Left ventricle myocardium inferior (tissue), 1 donor: ENCODE measurements at regions not wholly inside any gene's neighbourhood (a gene's known extent, or its start where the extent isn't known, plus 50 kb on each side); places are given as distances from the start of the nearest gene placed in this dataset.

ENCODE experiments used
- DNase-seq: peaks from one replicate; pipeline ENCODE4 v3.0.0-alpha.2; 2020
- H3K27ac ChIP-seq: fragments of 200-600 bp; replicated peaks from 2 replicates; pipeline ENCODE4 v1.8.0; 2021
- H3K27me3 ChIP-seq: fragments of 200-600 bp; 2 replicates; pipeline ENCODE4 v1.8.0; 2021; ENCODE audit warnings: low read depth
- H3K36me3 ChIP-seq: fragments of 200-600 bp; 2 replicates; pipeline ENCODE4 v1.8.0; 2021
- H3K4me1 ChIP-seq: fragments of 200-600 bp; 2 replicates; pipeline ENCODE4 v1.8.0; 2021
- H3K4me3 ChIP-seq: fragments of 200-600 bp; 2 replicates; pipeline ENCODE4 v1.8.0; 2021; ENCODE audit warnings: mild to moderate bottlenecking, moderate library complexity
- H3K9me3 ChIP-seq: fragments of 200-600 bp; replicated peaks from 2 replicates; pipeline ENCODE4 v1.8.0; 2021
- intact Hi-C: fragments of 100-400 bp; cut with micrococcal nuclease; formaldehyde crosslinking; loops from one replicate; pipeline ENCODE4 v1.11.0; 2022
- TF ChIP-seq, protein P1 (sequence below): fragments of 200-600 bp; IDR thresholded peaks from 2 replicates; pipeline ENCODE4 v1.8.0; 2021; ENCODE audit warnings: antibody characterized with exemption, mild to moderate bottlenecking, borderline replicate concordance
- donor health status: DM: no; HTN: yes; CAD: no; lungs with severe emphysema.

DNA sequence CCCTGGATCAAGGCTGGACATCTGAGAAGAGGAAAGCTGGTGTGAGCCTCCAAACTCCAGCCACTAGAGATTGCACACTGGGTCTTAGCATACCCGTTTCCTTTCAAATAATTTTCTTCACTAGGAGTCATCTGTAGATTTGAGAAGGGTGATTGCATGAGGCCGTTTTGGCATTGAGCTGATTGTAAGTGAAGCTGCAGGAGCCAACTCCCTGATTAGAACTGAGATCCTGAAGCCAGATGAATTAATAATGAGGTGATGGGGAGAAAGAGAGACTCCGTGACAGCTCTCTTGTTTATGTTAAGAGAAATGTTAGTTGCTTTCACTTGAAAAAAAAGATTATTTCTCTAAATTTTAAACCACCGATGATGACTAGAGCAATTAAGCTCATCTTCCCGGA, 268.4 kb upstream of the THSD7B start:
- Histone ChIP-seq H3K4me1 (no peaks in the 10 kb centered on the region), H3K36me3 (no peaks in the 10 kb centered on the region), H3K27ac (no peak overlapping the region), H3K9me3 (peaks cover 4% of the 10 kb centered on the region), H3K27me3 (no peaks in the 10 kb centered on the region), H3K4me3 (no peak overlapping the region)
- DNase-seq: no peak
- TF ChIP-seq, protein P1, sequence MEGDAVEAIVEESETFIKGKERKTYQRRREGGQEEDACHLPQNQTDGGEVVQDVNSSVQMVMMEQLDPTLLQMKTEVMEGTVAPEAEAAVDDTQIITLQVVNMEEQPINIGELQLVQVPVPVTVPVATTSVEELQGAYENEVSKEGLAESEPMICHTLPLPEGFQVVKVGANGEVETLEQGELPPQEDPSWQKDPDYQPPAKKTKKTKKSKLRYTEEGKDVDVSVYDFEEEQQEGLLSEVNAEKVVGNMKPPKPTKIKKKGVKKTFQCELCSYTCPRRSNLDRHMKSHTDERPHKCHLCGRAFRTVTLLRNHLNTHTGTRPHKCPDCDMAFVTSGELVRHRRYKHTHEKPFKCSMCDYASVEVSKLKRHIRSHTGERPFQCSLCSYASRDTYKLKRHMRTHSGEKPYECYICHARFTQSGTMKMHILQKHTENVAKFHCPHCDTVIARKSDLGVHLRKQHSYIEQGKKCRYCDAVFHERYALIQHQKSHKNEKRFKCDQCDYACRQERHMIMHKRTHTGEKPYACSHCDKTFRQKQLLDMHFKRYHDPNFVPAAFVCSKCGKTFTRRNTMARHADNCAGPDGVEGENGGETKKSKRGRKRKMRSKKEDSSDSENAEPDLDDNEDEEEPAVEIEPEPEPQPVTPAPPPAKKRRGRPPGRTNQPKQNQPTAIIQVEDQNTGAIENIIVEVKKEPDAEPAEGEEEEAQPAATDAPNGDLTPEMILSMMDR: no peak
- intact Hi-C loops: no loop called here

DNA sequence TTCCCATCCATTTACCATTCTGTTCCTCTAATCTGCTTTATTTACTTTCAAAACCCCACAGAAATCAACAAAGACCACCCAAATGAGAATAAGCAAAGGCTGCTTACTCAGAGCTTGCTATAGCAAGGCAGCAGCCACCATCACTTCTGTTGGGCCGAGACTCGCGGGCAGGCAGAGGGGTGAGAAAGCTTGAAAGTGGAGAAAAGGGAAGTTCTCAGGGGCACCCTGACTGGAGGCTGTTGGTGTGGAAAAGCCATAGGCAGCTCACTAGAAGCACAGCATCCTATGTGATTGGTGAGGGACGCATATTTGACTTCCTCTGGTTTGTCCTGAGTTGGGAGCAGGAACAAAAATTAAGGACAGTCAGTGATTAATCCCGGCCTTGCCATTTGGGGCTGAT, 269.7 kb upstream of the THSD7B start:
- no peaks in the 10 kb centered on the region for H3K27me3 ChIP-seq
- intact Hi-C loops: no loop called here
- peaks cover 6% of the 10 kb centered on the region for H3K9me3 ChIP-seq
- H3K27ac ChIP-seq: no peak overlapping the region
- DNase-seq: no peak
- H3K4me3 ChIP-seq: no peak overlapping the region
- TF ChIP-seq, protein P1: no peak
- no peaks in the 10 kb centered on the region for H3K4me1 ChIP-seq
- no peaks in the 10 kb centered on the region for H3K36me3 ChIP-seq

- Histone ChIP-seq H3K4me3 (no peak overlapping the region), H3K36me3 (no peaks in the 10 kb centered on the region), H3K27ac (no peak overlapping the region), H3K27me3 (no peaks in the 10 kb centered on the region), H3K4me1 (no peaks in the 10 kb centered on the region), H3K9me3 (peaks cover 23% of the 10 kb centered on the region)
- TF ChIP-seq, protein P1: no peak
- DNase-seq: no peak
- intact Hi-C loops: no loop called here
Observed at GRCh38 chr2:136492901-136493300, 272.4 kb upstream of the THSD7B start.

DNA sequence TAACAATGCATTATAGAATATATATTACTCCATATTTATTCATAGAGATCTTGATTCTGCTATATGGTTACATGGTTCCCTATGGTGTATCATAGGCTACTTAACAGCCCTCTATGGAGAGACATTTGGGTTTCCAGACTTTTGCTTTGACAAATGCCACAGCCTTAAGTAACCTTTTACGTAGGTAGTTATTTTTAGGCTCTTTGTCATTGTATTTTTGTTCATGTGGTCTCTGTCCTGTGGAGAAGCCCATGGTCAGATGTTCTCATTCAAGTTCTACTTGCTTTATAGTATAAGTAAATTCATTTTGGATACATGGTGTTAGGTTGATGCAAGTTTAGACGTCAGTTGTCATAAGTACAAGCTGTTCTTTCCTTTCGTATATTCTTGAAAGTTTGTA, 275.2 kb upstream of the THSD7B start:
- DNase-seq: no peak
- no peaks in the 10 kb centered on the region for H3K4me1 ChIP-seq
- TF ChIP-seq, protein P1: no peak
- H3K27me3 ChIP-seq: no peaks in the 10 kb centered on the region
- H3K4me3 ChIP-seq: no peak overlapping the region
- H3K27ac ChIP-seq: no peak overlapping the region
- peaks cover 23% of the 10 kb centered on the region for H3K9me3 ChIP-seq
- intact Hi-C loops: no loop called here
- no peaks in the 10 kb centered on the region for H3K36me3 ChIP-seq

- Histone ChIP-seq H3K27ac (no peak overlapping the region), H3K36me3 (no peaks in the 10 kb centered on the region), H3K9me3 (peaks cover 23% of the 10 kb centered on the region), H3K27me3 (no peaks in the 10 kb centered on the region), H3K4me1 (no peaks in the 10 kb centered on the region), H3K4me3 (no peak overlapping the region)
- TF ChIP-seq, protein P1: no peak
- no peak for DNase-seq
- intact Hi-C loops: no loop called here
Observed at GRCh38 chr2:136487421-136487820, 277.9 kb upstream of the THSD7B start.

DNA sequence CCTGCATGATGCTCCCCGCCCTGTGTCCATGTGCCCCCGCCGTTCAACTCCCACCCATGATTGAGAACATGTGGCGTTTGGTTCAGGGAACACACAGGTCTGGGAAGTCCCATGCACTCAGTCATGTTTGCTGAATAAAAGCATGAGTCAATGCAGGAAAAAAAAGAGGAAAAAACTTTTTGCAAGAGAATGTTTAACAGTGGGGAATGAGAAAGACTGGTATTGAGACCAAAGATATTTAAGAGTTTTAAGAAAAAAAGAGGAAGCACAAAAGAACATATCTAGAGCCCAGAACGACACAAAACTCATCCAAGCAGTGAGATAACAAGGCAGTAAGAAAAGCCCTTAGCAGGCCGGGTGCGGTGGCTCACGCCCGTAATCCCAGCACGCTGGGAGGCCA, 279.2 kb upstream of the THSD7B start:
- H3K4me3 ChIP-seq: no peak overlapping the region
- DNase-seq: no peak
- peaks cover 17% of the 10 kb centered on the region for H3K9me3 ChIP-seq
- H3K4me1 ChIP-seq: no peaks in the 10 kb centered on the region
- TF ChIP-seq, protein P1: no peak
- no peaks in the 10 kb centered on the region for H3K36me3 ChIP-seq
- H3K27ac ChIP-seq: no peak overlapping the region
- intact Hi-C loops: no loop called here
- H3K27me3 ChIP-seq: no peaks in the 10 kb centered on the region
